Neutrophil (primary cell): ENCODE measurements at regions not wholly inside any gene's neighbourhood (a gene's known extent, or its start where the extent isn't known, plus 50 kb on each side); places are given as distances from the start of the nearest gene placed in this dataset.

Experiments
- H3K27ac ChIP-seq: fragments of 200-600 bp; sonication (generic); 2 replicates; pipeline ENCODE4 v1.5.1; 2016; ENCODE audit warnings: mild to moderate bottlenecking, moderate library complexity
- H3K27me3 ChIP-seq: fragments of 200-600 bp; sonication (generic); 2 replicates; pipeline ENCODE4 v1.6.0; 2016; ENCODE audit warnings: mild to moderate bottlenecking
- H3K36me3 ChIP-seq: fragments of 200-600 bp; sonication (generic); 2 replicates; pipeline ENCODE4 v1.5.1; 2017
- H3K4me1 ChIP-seq, 2 experiments: fragments of 200-600 bp in 1 of 2; sonication (generic) in 1 of 2; 1 replicate in 1 of 2; 2 replicates in 1 of 2; pipeline versions ENCODE4 v1.5.1 to v1.6.1; 2013 to 2016; ENCODE audit warnings: low read depth in 1 of 2, low read length in 1 of 2, mild to moderate bottlenecking in 1 of 2, moderate library complexity in 1 of 2; ENCODE audit not compliant: control insufficient read depth in 1 of 2, insufficient read depth in 1 of 2
- H3K4me3 ChIP-seq, 2 experiments: fragments of 200-600 bp in 1 of 2; sonication (generic) in 1 of 2; 1 replicate in 1 of 2; 2 replicates in 1 of 2; pipeline ENCODE4 v1.5.1; 2013 to 2016; ENCODE audit warnings: low read depth in 1 of 2, low read length in 1 of 2, mild to moderate bottlenecking in 1 of 2, moderate library complexity in 1 of 2
- H3K9me3 ChIP-seq: fragments of 200-600 bp; sonication (generic); 2 replicates; pipeline ENCODE4 v1.5.1; 2016
- TF ChIP-seq, protein P1 (sequence below): fragments of 200-600 bp; sonication (generic); IDR thresholded peaks from 2 replicates; pipeline ENCODE4 v1.5.1; 2016; ENCODE audit warnings: antibody characterized with exemption

DNA sequence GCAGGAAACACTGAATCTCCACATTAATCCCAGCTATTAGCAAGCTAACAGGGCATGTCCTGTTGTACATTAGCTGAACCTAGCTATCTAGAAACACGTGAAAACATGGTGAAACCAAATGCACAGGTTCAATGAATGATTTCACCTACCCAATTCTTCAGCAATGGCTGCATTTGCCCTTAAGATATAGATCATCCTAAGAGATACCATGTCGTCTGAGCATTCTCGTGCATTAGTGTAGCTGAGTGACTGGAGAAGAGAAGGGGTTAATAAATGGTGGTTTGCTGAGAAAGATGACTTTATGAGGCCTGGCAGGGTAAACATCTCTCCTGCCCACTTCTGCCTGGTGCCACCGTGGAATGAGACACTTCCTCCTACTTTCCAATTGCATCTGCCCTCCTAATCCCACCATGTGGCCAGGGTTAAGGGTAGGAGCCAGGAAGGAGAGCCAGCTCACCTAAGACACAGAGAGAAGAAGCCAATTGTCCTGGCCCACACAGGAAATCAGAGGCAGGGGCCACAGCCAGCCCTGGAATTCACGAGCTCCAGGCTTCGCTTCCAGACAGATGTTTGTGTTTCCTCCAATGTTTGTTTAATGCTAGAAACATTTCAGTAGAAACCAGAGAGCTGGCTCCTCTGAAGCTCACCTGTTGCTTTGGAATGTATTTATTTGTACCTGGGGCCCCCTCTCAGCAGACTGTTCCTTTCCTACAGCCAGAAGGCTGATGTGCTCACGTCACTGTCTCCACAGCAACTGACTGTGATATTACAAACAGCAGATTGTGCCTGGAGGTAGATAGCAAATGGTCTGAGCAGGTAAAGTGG, 126.0 kb upstream of the PARP11 start:
- Histone ChIP-seq H3K9me3 (no peaks in the 10 kb centered on the region), H3K36me3 (no peaks in the 10 kb centered on the region), H3K27ac (no peak overlapping the region), H3K27me3 (peaks cover 10% of the 10 kb centered on the region), H3K4me3 (no peak overlapping the region), H3K4me1 (no peaks in the 10 kb centered on the region)
- TF ChIP-seq, protein P1, sequence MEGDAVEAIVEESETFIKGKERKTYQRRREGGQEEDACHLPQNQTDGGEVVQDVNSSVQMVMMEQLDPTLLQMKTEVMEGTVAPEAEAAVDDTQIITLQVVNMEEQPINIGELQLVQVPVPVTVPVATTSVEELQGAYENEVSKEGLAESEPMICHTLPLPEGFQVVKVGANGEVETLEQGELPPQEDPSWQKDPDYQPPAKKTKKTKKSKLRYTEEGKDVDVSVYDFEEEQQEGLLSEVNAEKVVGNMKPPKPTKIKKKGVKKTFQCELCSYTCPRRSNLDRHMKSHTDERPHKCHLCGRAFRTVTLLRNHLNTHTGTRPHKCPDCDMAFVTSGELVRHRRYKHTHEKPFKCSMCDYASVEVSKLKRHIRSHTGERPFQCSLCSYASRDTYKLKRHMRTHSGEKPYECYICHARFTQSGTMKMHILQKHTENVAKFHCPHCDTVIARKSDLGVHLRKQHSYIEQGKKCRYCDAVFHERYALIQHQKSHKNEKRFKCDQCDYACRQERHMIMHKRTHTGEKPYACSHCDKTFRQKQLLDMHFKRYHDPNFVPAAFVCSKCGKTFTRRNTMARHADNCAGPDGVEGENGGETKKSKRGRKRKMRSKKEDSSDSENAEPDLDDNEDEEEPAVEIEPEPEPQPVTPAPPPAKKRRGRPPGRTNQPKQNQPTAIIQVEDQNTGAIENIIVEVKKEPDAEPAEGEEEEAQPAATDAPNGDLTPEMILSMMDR = no peak

GRCh38 chr12:3998397-3998796, 125.2 kb upstream of the PARP11 start:
- H3K4me1 ChIP-seq = no peaks in the 10 kb centered on the region
- no peak overlapping the region for H3K4me3 ChIP-seq
- H3K36me3 ChIP-seq = no peaks in the 10 kb centered on the region
- no peaks in the 10 kb centered on the region for H3K9me3 ChIP-seq
- peaks cover 10% of the 10 kb centered on the region for H3K27me3 ChIP-seq
- H3K27ac ChIP-seq = no peak overlapping the region
- TF ChIP-seq, protein P1 = no peak

DNA sequence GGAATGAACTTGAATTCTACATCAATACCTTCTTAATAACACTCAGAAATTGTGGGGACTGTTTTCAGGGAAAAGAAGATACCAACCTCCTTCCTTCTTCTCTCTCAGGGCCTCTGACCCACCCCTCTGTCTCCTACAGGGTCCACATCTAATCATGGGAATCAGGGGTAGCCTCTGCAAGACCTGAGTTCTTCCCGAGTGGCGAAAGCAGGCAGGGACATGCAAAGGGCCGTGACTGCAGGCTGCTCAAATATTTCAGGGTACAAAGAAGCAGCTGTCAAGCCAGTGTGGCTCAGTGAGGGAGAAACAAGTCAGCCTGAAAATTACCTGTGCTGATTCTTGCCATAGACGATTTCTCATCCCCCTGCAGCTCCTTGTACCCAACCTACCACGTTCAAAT, 123.1 kb upstream of the PARP11 start:
- H3K4me1 ChIP-seq = no peaks in the 10 kb centered on the region
- TF ChIP-seq, protein P1 = no peak

DNA sequence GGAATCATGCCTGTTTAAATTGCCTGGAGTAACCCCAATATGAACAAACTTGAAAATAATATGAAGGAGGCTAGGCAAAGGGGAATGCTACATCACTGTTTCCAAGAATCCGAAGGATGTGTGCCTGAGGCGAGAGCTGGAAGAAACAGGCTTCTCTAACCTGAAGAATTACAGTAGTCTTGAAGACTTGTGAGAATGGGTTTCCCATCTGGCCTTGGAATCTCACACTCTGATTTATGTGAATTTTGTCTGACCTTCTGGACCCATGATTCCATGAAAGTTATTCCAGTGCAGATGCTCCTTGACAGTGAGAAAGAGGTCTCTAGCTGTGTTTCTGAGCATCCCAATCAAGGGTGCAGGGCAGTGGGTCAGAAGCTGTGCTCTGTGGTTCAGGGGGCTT, 122.1 kb upstream of the PARP11 start:
- Histone ChIP-seq H3K4me3 (no peak overlapping the region), H3K27ac (no peak overlapping the region), H3K9me3 (no peaks in the 10 kb centered on the region), H3K4me1 (no peaks in the 10 kb centered on the region), H3K36me3 (no peaks in the 10 kb centered on the region), H3K27me3 (peaks cover 3% of the 10 kb centered on the region)
- TF ChIP-seq, protein P1 = no peak

More for the DNA sequence above, 123.1 kb upstream of the PARP11 start:
- Histone ChIP-seq H3K9me3 (no peaks in the 10 kb centered on the region), H3K36me3 (no peaks in the 10 kb centered on the region), H3K27ac (no peak overlapping the region), H3K27me3 (peaks cover 10% of the 10 kb centered on the region), H3K4me3 (no peak overlapping the region)

DNA sequence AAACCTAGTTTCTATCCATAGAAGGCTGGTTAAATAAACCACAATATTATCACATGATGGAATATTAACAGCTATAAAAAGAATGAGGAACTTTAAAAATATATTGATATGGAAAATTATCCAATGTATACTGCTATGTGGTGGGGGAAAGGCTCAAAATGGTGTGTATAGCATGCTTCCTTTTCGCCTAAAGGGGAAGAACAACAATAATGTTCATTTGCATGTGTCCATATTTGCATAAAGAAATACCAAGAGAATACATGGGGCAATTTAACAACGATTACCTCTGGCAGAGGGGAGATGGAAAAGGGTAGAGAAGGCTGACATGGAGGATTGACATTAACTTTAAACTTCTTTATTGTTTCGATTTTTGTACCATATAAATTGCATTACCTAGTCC, 121.3 kb upstream of the PARP11 start:
- TF ChIP-seq, protein P1 = no peak
- Histone ChIP-seq H3K4me1 (no peaks in the 10 kb centered on the region), H3K36me3 (no peaks in the 10 kb centered on the region), H3K4me3 (no peak overlapping the region), H3K27me3 (no peaks in the 10 kb centered on the region), H3K9me3 (no peaks in the 10 kb centered on the region), H3K27ac (no peak overlapping the region)
